Activated CD4-positive, alpha-beta T cell treated with anti-CD3 and anti-CD28 coated beads for 4 hours (primary cell): ENCODE measurements at regions not wholly inside any gene's neighbourhood (a gene's known extent, or its start where the extent isn't known, plus 50 kb on each side); places are given as distances from the start of the nearest gene placed in this dataset.
"Not testable (repeated sequence)": the region's sequence is repeated elsewhere in the genome, so short reads cannot be mapped to it uniquely, and the experiment has no call there.

Experiments used
- DNase-seq, 2 donors: peaks; one replicate each; pipeline ENCODE4 v3.0.0-alpha.2; 2020

- peak in 1 of 2 donors; percentile 5 for DNase-seq
Observed at GRCh38 chr3:72288955-72289691, 504.2 kb upstream of the PROK2 start.

GRCh38 chr3:72287956-72288355 lies 503.0 kb upstream of the PROK2 start:
- no peak for DNase-seq

GRCh38 chr3:72285502-72285901 lies 500.6 kb upstream of the PROK2 start:
- DNase-seq, result no peak

GRCh38 chr3:72284471-72284870 lies 499.5 kb upstream of the PROK2 start:
- no peak for DNase-seq

DNA sequence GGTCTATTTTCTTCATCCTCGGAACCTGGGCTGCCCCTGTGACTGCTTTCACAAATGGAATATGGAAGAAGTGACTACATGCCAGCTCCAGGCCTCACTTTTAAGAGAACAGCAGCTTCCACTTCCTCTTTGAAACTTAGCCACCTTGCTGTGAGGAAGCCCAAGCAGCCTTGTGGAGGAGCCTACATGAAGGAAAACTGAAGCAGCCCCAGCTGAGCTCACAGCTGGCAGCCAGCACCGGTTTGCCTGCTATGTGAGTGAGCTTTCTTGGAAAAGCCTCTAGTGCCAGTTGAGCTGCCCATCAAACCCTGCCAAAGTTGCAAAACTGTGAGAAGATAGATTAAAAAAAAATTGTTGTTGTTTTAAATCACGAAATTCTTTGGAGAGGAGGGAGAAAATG lies 498.0 kb upstream of the PROK2 start:
- no peak for DNase-seq

GRCh38 chr3:72281551-72281950 lies 496.6 kb upstream of the PROK2 start:
- no peak for DNase-seq

- no peak for DNase-seq
Observed at GRCh38 chr3:72280876-72281275, 495.9 kb upstream of the PROK2 start.

GRCh38 chr3:72279631-72280041 lies 494.7 kb upstream of the PROK2 start:
- DNase-seq, result no peak

DNA sequence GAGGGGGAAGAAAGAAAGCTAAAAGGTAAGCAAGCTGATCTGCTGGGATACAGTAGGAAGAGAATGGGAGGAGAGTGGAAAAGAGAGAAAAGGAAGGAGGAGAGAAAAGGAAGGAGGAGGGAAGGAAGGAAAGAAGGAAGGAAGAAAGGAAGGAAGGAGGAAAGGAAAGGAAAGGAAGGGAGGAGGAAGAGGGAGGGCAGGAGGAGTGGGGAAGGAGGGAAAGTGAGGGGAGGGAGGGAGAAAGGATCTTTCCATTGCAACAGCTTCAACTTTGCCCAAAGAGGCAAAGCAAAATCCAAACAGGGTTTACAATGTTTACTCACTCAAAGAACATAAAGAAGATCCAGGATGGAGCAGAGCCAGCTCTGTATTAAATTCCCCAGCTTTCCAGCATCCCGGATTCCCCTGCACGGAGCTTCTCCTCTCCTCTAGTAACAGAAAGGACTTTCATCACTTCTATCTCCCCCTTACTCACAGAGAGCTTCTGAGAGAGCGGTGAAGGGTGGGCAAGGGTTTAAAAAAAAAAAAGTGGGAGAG lies 494.2 kb upstream of the PROK2 start:
- DNase-seq, result no peak

- no peak for DNase-seq
Observed at GRCh38 chr3:72278349-72279067, 493.6 kb upstream of the PROK2 start.

DNA sequence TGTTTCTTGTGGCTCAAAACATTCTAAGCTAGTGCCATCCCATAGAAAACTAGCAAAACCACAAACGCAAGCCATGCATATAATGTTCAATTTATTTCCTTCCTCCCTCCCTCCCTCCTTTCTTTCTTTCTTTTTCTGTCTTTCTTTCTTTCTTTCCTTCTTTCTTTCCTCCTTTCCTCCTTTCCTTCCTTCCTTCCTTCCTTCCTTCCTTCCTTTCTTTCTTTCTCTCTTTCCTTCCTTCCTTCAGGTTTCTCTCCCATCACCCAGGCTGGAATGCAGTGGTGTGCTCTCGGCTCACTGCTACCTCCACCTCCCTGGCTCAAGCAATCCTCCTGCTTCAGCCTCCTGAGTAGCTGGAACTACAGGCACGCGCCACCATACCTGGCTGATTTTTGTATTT lies 492.8 kb upstream of the PROK2 start:
- no peak for DNase-seq

DNA sequence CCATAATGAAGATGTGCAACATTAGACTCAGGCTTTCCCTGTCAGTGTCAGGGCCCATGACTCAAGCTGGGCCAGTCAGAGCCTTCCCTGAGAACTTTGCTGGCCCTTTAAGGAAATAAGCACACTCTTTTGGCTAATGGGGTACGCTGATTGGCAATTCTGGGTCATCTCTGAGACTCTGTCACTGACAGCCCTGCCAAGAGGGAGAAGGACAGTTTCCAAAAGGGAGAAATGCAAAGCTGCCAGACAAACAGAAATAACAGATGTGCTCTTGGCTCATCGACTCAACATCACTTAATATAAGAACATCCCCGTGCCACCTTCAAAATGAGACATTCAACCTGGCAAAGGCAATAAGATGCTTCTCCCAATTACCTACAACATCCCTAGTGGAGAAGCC lies 491.9 kb upstream of the PROK2 start:
- DNase-seq, result no peak

GRCh38 chr3:72275331-72275751 lies 490.4 kb upstream of the PROK2 start:
- no peak for DNase-seq

- no peak for DNase-seq
Observed at GRCh38 chr3:72274493-72275330, 489.8 kb upstream of the PROK2 start.

DNA sequence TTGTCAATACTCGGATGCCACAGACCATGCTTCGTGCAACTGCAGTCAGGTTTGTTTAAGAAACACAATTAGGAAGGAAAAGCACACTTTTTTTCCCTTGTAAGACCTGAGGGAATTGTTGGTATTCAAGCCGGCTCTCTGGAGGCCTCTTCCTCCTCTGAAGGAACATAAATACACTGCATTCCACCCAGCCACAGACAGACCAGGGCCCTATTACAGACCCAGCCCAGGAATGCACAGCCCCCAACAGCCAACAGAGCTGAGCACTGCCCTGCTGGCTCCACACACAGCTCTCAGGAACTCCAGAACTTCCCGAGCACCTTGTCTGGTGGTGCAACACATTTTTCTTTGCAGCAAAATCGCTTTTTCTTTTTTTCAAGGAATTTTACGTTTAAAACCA lies 488.7 kb upstream of the PROK2 start:
- DNase-seq, result no peak

DNA sequence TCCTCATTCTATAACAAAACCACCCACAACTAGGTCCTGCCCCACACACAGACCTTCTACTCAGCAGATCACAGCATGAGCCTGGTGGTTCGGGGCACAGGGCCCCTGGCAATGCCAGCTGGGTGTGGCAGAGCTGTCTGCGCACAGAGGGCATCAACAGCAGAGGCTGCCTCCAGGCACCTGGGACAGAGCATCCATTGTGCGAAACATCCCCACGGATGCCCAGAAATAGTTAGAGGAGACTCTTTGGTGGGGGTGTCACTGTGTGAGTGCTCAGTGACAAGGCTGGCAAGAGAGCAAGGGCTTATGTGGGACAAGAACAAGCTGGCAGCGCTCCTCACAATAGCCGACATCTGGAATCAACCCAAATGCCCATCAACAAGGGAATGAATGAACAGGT lies 487.4 kb upstream of the PROK2 start:
- DNase-seq, result no peak

DNA sequence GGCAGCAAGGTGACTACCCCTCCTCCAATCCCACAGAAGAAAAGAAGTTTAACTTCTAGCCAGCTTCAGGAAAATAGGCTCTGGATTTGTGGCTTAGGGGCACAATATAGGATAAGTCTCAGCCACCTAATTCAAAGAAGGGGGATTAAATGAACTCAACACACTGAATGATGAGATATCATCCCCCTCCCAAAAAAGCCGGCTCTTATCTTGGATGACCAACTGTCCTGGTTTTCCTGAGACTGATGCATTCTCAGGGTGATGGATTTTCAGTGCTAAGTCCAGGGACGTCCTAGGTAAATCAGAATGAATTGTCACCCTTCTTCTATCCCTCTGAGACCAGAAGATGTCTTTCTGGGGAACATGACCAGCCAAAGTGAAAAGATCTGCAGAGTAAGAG lies 487.0 kb upstream of the PROK2 start:
- no peak for DNase-seq

DNA sequence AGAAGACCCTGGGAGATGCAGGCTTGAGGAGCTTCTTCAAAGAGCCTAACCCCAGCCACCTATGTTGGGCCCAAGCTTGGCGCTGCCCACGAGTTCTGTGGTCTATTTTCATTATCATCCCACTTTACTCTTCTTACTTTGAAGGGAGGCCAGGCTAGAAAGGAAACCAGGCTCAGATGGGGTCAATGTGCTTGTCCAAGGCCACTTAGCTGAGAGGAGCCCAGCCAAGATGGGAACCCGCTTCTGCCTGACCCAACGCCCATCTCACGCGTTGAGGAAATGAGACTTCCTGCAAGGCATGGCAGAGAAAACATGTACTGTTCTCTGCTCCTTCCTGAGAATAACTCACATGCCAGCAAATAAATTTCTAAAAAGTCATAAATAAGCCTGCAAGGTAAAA lies 486.3 kb upstream of the PROK2 start:
- no peak for DNase-seq

DNA sequence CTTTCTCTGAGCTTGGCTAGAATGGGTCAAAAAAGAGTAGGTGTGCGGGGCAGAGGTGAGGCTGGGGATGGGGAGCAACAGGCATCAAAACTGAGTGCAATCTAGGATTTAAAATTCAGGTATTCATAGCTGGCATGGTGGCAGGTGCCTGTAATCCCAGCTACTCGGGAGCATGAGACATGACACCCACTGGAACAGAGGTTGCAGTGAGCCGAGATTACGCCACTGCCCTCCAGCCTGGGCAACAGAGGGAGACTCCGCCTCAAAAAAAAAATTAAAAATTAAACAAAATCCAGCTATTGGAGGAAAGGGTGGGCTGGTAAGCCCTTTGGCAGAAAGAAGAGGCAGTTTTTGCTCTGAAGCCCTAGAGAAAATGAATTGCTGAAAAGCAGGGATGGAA lies 485.8 kb upstream of the PROK2 start:
- no peak for DNase-seq

GRCh38 chr3:72270072-72270681 lies 485.2 kb upstream of the PROK2 start:
- DNase-seq, result no peak

DNA sequence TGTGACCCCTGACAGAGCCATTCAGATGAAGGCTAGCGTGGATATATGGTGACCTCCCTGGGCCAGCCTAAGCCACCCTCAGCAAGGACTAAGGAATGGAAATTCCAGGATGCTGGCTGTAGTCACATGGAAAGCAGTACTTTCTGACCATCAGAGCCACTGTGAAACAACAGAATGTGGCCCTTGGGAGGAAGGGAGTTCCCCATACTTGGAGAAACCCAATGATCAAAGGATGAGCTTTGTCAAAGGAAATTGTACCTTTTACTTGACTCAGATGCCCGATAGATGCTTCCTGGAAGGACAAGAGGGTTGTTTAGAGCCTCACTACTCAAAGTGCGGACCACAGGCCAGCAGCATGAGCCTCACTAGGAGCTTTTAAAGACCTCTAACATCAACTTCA lies 484.5 kb upstream of the PROK2 start:
- no peak for DNase-seq

DNA sequence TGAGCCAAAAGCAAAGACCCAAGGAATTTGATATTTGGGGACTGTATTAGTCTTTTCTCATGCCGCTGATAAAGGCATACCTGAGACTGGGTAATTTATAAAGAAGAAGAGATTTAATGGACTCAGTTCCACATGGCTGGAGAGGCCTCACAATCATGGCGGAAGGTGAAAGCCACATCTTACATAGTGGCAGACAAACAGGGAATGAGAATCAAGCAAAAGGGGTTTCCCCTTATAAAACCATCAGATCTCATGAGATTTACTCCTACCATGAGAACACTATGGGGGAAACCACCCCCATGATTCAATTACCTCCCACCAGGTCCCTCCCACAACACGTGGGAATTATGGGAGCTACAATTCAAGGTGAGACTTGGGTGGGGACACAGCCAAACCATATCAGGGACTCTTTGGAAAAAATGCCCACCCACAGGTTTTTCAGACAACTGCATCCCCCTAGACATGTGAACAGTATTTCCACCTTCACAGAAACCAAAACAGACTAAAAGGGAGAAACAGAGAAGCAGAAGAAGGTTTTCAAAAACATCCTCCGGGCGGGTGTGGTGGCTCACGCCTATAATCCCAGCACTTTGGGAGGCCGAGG lies 482.1 kb upstream of the PROK2 start:
- DNase-seq, result not testable (repeated sequence)

DNA sequence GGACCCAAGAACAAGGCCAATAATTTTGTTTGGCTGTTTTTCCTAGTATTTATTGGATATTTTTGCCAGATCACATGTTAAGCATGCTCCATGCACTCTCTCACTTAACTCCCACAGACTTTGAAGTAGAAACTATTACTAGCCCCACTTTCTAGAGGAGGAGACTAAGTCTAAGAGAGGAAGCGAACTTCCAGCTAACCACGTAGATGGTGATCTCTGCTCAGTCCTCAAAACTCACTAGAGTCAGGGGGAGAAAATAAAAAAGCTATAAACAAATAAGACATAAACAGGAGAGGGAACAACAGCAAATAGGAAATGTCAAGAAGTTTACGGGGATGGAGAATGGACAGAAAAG lies 481.0 kb upstream of the PROK2 start:
- DNase-seq, result no peak
